HG03575 (cell line): ENCODE measurements at regions not wholly inside any gene's neighbourhood (a gene's known extent, or its start where the extent isn't known, plus 50 kb on each side); places are given as distances from the start of the nearest gene placed in this dataset.
"Not testable (repeated sequence)": the region's sequence is repeated elsewhere in the genome, so short reads cannot be mapped to it uniquely, and the experiment has no call there.

Experiments
- ATAC-seq: cut with Tn5 transposase; IDR thresholded peaks from one replicate; pipeline ENCODE4 v1.9.1; 2021; ENCODE audit not compliant: unreplicated experiment, insufficient number of reproducible peaks, low FRiP score; ENCODE audit errors: extremely low read depth

- ATAC-seq: no peak
Measured at GRCh38 chr3:69688400-69688799, 50.9 kb upstream of the MITF start.

- ATAC-seq: no peak
Measured at GRCh38 chr3:69687641-69688040, 51.6 kb upstream of the MITF start.

GRCh38 chr3:69686056-69686455, 53.2 kb upstream of the MITF start:
- no peak for ATAC-seq

GRCh38 chr3:69684309-69684961, 54.8 kb upstream of the MITF start:
- ATAC-seq: no peak

GRCh38 chr3:69683082-69683806, 56.0 kb upstream of the MITF start:
- no peak for ATAC-seq

- not testable (repeated sequence) for ATAC-seq
Measured at GRCh38 chr3:69677456-69677855, 61.8 kb upstream of the MITF start.

- ATAC-seq: no peak
Measured at GRCh38 chr3:69675786-69676530, 63.3 kb upstream of the MITF start.

GRCh38 chr3:69674752-69675151, 64.5 kb upstream of the MITF start:
- no peak for ATAC-seq

- ATAC-seq: no peak
Measured at GRCh38 chr3:69671082-69671952, 67.9 kb upstream of the MITF start.

GRCh38 chr3:69669070-69669469, 70.2 kb upstream of the MITF start:
- ATAC-seq: no peak

GRCh38 chr3:69665026-69665737, 74.1 kb upstream of the MITF start:
- no peak for ATAC-seq

GRCh38 chr3:69660631-69661030, 78.6 kb upstream of the MITF start:
- no peak for ATAC-seq

- no peak for ATAC-seq
Measured at GRCh38 chr3:69659180-69659910, 79.9 kb upstream of the MITF start.

- no peak for ATAC-seq
Measured at GRCh38 chr3:69658514-69659140, 80.6 kb upstream of the MITF start.

GRCh38 chr3:69657030-69657429, 82.2 kb upstream of the MITF start:
- not testable (repeated sequence) for ATAC-seq

GRCh38 chr3:69651765-69652164, 87.5 kb upstream of the MITF start:
- ATAC-seq: no peak

- no peak for ATAC-seq
Measured at GRCh38 chr3:69650066-69650419, 89.2 kb upstream of the MITF start.
